ENCODE measurements at regions not wholly inside any gene's neighbourhood (a gene's known extent, or its start where the extent isn't known, plus 50 kb on each side); places are given as distances from the start of the nearest gene placed in this dataset.

DNA sequence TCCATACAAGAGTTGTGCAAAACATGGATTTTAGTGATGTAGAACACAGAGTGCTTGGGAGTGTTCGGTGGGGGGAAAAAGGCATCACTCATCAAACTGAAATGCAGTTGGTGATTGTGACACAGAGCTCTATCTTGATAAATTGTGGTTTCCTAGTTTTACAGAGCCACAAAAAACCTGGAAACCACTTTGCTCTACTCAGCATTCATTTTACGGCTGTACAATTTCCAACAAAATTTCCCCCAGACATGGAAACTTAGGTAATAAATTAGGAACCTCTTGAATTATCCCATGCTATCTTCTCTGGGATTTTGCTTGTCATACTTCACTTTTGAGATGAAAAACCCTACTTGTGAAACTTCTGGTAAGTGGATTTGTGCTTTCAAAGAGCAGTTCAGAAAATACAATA, 614.9 kb upstream of the FZD8 start:
- TF ChIP-seq, protein P1, sequence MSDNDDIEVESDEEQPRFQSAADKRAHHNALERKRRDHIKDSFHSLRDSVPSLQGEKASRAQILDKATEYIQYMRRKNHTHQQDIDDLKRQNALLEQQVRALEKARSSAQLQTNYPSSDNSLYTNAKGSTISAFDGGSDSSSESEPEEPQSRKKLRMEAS (IDR thresholded peaks at IDR 0.05): no peak
- TF ChIP-seq, protein P2, sequence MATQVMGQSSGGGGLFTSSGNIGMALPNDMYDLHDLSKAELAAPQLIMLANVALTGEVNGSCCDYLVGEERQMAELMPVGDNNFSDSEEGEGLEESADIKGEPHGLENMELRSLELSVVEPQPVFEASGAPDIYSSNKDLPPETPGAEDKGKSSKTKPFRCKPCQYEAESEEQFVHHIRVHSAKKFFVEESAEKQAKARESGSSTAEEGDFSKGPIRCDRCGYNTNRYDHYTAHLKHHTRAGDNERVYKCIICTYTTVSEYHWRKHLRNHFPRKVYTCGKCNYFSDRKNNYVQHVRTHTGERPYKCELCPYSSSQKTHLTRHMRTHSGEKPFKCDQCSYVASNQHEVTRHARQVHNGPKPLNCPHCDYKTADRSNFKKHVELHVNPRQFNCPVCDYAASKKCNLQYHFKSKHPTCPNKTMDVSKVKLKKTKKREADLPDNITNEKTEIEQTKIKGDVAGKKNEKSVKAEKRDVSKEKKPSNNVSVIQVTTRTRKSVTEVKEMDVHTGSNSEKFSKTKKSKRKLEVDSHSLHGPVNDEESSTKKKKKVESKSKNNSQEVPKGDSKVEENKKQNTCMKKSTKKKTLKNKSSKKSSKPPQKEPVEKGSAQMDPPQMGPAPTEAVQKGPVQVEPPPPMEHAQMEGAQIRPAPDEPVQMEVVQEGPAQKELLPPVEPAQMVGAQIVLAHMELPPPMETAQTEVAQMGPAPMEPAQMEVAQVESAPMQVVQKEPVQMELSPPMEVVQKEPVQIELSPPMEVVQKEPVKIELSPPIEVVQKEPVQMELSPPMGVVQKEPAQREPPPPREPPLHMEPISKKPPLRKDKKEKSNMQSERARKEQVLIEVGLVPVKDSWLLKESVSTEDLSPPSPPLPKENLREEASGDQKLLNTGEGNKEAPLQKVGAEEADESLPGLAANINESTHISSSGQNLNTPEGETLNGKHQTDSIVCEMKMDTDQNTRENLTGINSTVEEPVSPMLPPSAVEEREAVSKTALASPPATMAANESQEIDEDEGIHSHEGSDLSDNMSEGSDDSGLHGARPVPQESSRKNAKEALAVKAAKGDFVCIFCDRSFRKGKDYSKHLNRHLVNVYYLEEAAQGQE (IDR thresholded peaks at IDR 0.05; ENCODE audit: low read depth): no peak
- TF ChIP-seq FOXM1 (IDR thresholded peaks at IDR 0.05; ENCODE audit: borderline replicate concordance, low read depth): no peak
- TF ChIP-seq EP300 (IDR thresholded peaks at IDR 0.05; ENCODE audit: borderline replicate concordance): no peak
- no peak for TF ChIP-seq TEAD4 (IDR thresholded peaks at IDR 0.05)
- no peak for TF ChIP-seq RAD21 (IDR thresholded peaks at IDR 0.05; ENCODE audit: low read depth)
- TF ChIP-seq YY1 (IDR thresholded peaks at IDR 0.05; ENCODE audit: low read depth): no peak
- no peak for TF ChIP-seq TCF12 (IDR thresholded peaks at IDR 0.05; ENCODE audit: low read depth)
- no peak for TF ChIP-seq NFIC (IDR thresholded peaks at IDR 0.05)
- TF ChIP-seq TAF1 (IDR thresholded peaks at IDR 0.05; ENCODE audit: low read depth): no peak
- TF ChIP-seq EGR1 (IDR thresholded peaks at IDR 0.05): no peak
- TF ChIP-seq CREB1 (IDR thresholded peaks at IDR 0.05; ENCODE audit: low read depth): no peak
- TF ChIP-seq CEBPB (IDR thresholded peaks at IDR 0.05): no peak
- no peak for TF ChIP-seq ZBTB7A (IDR thresholded peaks at IDR 0.05; ENCODE audit: low read depth)
